ENCODE measurements at regions not wholly inside any gene's neighbourhood (a gene's known extent, or its start where the extent isn't known, plus 50 kb on each side); places are given as distances from the start of the nearest gene placed in this dataset.
"Not testable (repeated sequence)": the region's sequence is repeated elsewhere in the genome, so short reads cannot be mapped to it uniquely, and the experiment has no call there.

GRCh38 chr2:110336071-110336470 is 123.7 kb upstream of the MTLN start:
- FAIRE-seq; DNase-seq (ENCODE audit: insufficient read length, low spot score): not testable (repeated sequence)

- not testable (repeated sequence) for DNase-seq (ENCODE audit: insufficient read length, low spot score); FAIRE-seq
Measured at GRCh38 chr2:110335415-110336049, 123.2 kb upstream of the MTLN start.

GRCh38 chr2:110333114-110334095 is 121.1 kb upstream of the MTLN start:
- not testable (repeated sequence) for DNase-seq (ENCODE audit: insufficient read length, low spot score); FAIRE-seq

GRCh38 chr2:110331625-110332024 is 119.3 kb upstream of the MTLN start:
- not testable (repeated sequence) for DNase-seq (ENCODE audit: insufficient read length, low spot score); FAIRE-seq

GRCh38 chr2:110329760-110330159 is 117.4 kb upstream of the MTLN start:
- FAIRE-seq: not testable (repeated sequence)

GRCh38 chr2:110329158-110329557 is 116.8 kb upstream of the MTLN start:
- DNase-seq (ENCODE audit: insufficient read length, low spot score); FAIRE-seq: not testable (repeated sequence)

More at GRCh38 chr2:110329760-110330159, 117.4 kb upstream of the MTLN start:
- not testable (repeated sequence) for DNase-seq (ENCODE audit: insufficient read length, low spot score)

- DNase-seq (ENCODE audit: insufficient read length, low spot score); FAIRE-seq: not testable (repeated sequence)
Measured at GRCh38 chr2:110328677-110329076, 116.3 kb upstream of the MTLN start.

- not testable (repeated sequence) for DNase-seq (ENCODE audit: insufficient read length, low spot score); FAIRE-seq
Measured at GRCh38 chr2:110323832-110324231, 111.5 kb upstream of the MTLN start.

- DNase-seq (ENCODE audit: insufficient read length, low spot score); FAIRE-seq: not testable (repeated sequence)
Measured at GRCh38 chr2:110322535-110322934, 110.2 kb upstream of the MTLN start.

- FAIRE-seq; DNase-seq (ENCODE audit: insufficient read length, low spot score): not testable (repeated sequence)
Measured at GRCh38 chr2:110320834-110321563, 108.7 kb upstream of the MTLN start.

- FAIRE-seq; DNase-seq (ENCODE audit: insufficient read length, low spot score): not testable (repeated sequence)
Measured at GRCh38 chr2:110318898-110319297, 106.6 kb upstream of the MTLN start.

GRCh38 chr2:110317377-110317776 is 105.0 kb upstream of the MTLN start:
- FAIRE-seq: peak; percentile 50
- DNase-seq (ENCODE audit: insufficient read length, low spot score): not testable (repeated sequence)

GRCh38 chr2:110316051-110316865 is 103.9 kb upstream of the MTLN start:
- FAIRE-seq; DNase-seq (ENCODE audit: insufficient read length, low spot score): not testable (repeated sequence)

GRCh38 chr2:110315054-110315820 is 102.9 kb upstream of the MTLN start:
- not testable (repeated sequence) for DNase-seq (ENCODE audit: insufficient read length, low spot score); FAIRE-seq

GRCh38 chr2:110314472-110314871 is 102.1 kb upstream of the MTLN start:
- DNase-seq (ENCODE audit: insufficient read length, low spot score); FAIRE-seq: not testable (repeated sequence)

GRCh38 chr2:110313032-110313431 is 100.7 kb upstream of the MTLN start:
- not testable (repeated sequence) for DNase-seq (ENCODE audit: insufficient read length, low spot score); FAIRE-seq

- FAIRE-seq; DNase-seq (ENCODE audit: insufficient read length, low spot score): not testable (repeated sequence)
Measured at GRCh38 chr2:110311713-110312444, 99.5 kb upstream of the MTLN start.

Measured in GM12891 (cell line).